ENCODE measurements at regions not wholly inside any gene's neighbourhood (a gene's known extent, or its start where the extent isn't known, plus 50 kb on each side); places are given as distances from the start of the nearest gene placed in this dataset.

- Histone ChIP-seq H3K27me3 (replicated peaks; ENCODE audit: insufficient read depth) (no peaks in the 10 kb centered on the region), H3K36me3 (no peaks in the 10 kb centered on the region), H3K4me1 (ENCODE audit: control insufficient read depth in 1 of 2, low read depth in 2 of 2) (no peaks in the 10 kb centered on the region), H3K9me3 (no peaks in the 10 kb centered on the region), H3K27ac (no peak overlapping the region), H3K4me3 (no peak overlapping the region)
- TF ChIP-seq CTCF (IDR thresholded peaks at IDR 0.05): no peak
- ATAC-seq (ENCODE audit: insufficient number of reproducible peaks, low FRiP score, low read depth): no peak
- DNase-seq (ENCODE audit: low spot score): no peak
Observed at GRCh38 chr15:70219256-70219895, 121.7 kb upstream of the TLE3 start.

DNA sequence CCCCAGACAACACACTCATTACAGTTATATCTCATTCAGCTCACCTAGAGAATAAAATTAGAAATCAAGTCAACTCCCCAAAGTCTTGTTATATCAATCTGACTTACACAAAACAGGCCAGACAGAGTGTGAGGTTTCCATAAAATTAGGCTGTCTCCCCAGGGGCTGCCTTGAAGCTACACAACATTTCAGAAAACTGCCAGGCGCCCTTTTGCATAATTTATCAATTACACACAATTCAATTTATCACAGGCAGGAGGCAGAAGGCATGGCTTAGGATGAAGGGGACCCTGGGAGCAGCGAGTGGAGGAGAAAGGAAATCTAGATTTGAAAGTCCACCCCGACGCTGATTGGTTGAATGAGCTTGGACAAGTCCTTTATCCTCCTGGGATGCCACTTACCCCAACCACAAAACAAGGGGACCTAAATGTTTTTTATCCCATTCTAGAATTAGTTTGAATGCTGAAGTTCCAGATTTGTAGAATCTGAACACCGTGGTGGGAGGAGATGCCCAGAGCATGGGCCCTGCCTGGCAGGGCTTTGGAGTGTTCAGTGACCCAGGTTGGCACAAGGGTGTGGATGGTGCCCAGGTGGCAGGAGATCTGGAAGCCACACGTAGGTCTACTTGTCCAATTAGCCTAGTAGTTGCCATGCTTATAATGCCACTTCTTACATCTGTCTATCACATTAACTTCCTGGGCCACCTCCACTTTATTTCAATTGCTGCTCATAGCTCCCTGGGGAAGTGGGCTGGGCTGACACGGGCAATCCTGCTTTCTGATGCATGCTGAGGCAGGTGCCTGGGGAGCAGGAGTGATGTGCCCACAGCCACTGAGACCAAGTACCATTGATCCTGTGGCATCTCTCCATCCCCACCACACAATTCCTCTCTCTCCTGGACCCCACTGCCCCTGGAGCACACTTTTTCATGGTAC lies 119.8 kb upstream of the TLE3 start:
- TF ChIP-seq CTCF (IDR thresholded peaks at IDR 0.05): no peak
- Histone ChIP-seq H3K36me3 (no peaks in the 10 kb centered on the region), H3K27me3 (replicated peaks; ENCODE audit: insufficient read depth) (no peaks in the 10 kb centered on the region), H3K4me3 (no peak overlapping the region), H3K9me3 (no peaks in the 10 kb centered on the region), H3K4me1 (ENCODE audit: control insufficient read depth in 1 of 2, low read depth in 2 of 2) (no peaks in the 10 kb centered on the region), H3K27ac (no peak overlapping the region)
- ATAC-seq (ENCODE audit: insufficient number of reproducible peaks, low FRiP score, low read depth) (no peak), DNase-seq (ENCODE audit: low spot score) (no peak)

DNA sequence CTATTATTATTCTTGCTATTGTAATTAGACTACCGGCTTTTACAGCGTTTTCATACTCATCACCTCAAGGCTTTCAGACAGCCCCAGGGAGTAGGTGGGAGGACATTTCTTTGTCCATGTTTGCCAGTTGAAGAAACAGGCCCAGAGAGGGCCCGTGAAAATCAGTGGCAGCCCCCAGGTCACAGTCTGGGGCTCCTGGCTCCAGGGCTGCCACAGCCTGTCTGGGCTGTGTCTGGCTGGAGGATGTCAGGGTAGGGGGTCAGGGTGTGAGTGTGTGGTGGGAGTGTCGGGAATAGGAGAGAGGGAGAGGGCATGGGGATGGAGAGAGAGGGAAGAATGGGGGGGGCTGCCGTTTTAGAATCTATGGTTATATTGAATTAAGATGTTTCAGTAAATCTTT lies 118.2 kb upstream of the TLE3 start:
- TF ChIP-seq CTCF (IDR thresholded peaks at IDR 0.05): no peak
- Histone ChIP-seq H3K4me1 (ENCODE audit: control insufficient read depth in 1 of 2, low read depth in 2 of 2) (no peaks in the 10 kb centered on the region), H3K27me3 (replicated peaks; ENCODE audit: insufficient read depth) (no peaks in the 10 kb centered on the region), H3K4me3 (no peak overlapping the region), H3K36me3 (no peaks in the 10 kb centered on the region), H3K9me3 (no peaks in the 10 kb centered on the region), H3K27ac (no peak overlapping the region)
- no peak for ATAC-seq (ENCODE audit: insufficient number of reproducible peaks, low FRiP score, low read depth)
- DNase-seq (ENCODE audit: low spot score): no peak

- no peak for DNase-seq (ENCODE audit: low spot score)
- no peak for TF ChIP-seq CTCF (IDR thresholded peaks at IDR 0.05)
- Histone ChIP-seq H3K4me3 (no peak overlapping the region), H3K27ac (no peak overlapping the region), H3K36me3 (no peaks in the 10 kb centered on the region), H3K27me3 (replicated peaks; ENCODE audit: insufficient read depth) (no peaks in the 10 kb centered on the region), H3K9me3 (no peaks in the 10 kb centered on the region), H3K4me1 (ENCODE audit: control insufficient read depth in 1 of 2, low read depth in 2 of 2) (no peaks in the 10 kb centered on the region)
- ATAC-seq (ENCODE audit: insufficient number of reproducible peaks, low FRiP score, low read depth): no peak
Observed at GRCh38 chr15:70214941-70215635, 117.4 kb upstream of the TLE3 start.

GRCh38 chr15:70214276-70214675 lies 116.6 kb upstream of the TLE3 start:
- no peak for ATAC-seq (ENCODE audit: insufficient number of reproducible peaks, low FRiP score, low read depth)

More at GRCh38 chr15:70214276-70214675, 116.6 kb upstream of the TLE3 start:
- Histone ChIP-seq H3K4me1 (ENCODE audit: control insufficient read depth in 1 of 2, low read depth in 2 of 2) (no peaks in the 10 kb centered on the region), H3K4me3 (no peak overlapping the region), H3K27ac (no peak overlapping the region), H3K36me3 (no peaks in the 10 kb centered on the region), H3K27me3 (replicated peaks; ENCODE audit: insufficient read depth) (no peaks in the 10 kb centered on the region), H3K9me3 (no peaks in the 10 kb centered on the region)
- DNase-seq (ENCODE audit: low spot score): no peak
- no peak for TF ChIP-seq CTCF (IDR thresholded peaks at IDR 0.05)
